ENCODE measurements at regions not wholly inside any gene's neighbourhood (a gene's known extent, or its start where the extent isn't known, plus 50 kb on each side); places are given as distances from the start of the nearest gene placed in this dataset.
A peak's percentile ranks its signal among the peaks of the same experiment; 100 is the strongest.
"Not testable (repeated sequence)": the region's sequence is repeated elsewhere in the genome, so short reads cannot be mapped to it uniquely, and the experiment has no call there.

DNA sequence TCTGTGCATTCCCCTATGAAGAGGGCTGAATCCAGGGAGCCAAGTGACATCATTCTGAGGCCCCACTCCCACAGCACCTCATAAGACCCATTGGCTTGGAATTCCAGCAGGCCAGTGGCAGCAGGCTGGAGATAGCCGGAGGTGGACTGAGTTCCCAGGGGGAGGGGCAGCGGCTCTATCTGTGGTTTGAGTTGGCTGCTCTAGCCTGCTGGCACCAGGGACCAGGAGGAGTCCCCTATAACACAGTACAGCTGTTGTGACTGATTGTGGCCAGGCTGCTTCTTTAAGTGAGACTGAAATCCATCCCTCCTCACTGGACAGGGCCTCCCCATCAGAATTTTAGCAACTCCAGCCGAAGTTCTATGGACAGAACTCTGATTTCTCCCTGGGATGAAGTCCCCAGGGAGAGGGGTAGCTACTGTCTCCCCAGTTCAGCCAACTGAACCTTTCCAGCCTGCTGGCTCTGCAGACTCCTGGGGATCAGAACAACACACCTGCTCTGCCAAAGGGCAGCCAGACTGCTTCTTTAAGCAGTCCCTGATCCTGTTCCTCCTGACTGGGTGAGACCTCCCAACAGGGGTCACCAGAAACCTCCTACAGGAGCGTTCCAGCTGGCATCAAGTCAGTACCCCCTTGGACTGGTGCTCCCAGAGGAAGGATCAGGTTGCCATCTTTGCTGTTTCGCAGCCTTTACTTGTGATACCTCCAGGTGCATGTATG is 4214.8 kb upstream of the OR11H1 start:
- H3K4me1 Mint-ChIP-seq; DNase-seq (ENCODE audit: low spot score in 2 of 2); ATAC-seq; H3K36me3 Mint-ChIP-seq; H3K4me3 Mint-ChIP-seq; H3K27ac Mint-ChIP-seq: not testable (repeated sequence)
- peaks cover 18% of the 10 kb centered on the region for H3K9me3 Mint-ChIP-seq

GRCh38 chr22:11318633-11319032 is 4209.4 kb upstream of the OR11H1 start:
- not testable (repeated sequence) for H3K36me3 Mint-ChIP-seq; DNase-seq (ENCODE audit: low spot score in 2 of 2); H3K27ac Mint-ChIP-seq; ATAC-seq; H3K4me1 Mint-ChIP-seq; H3K4me3 Mint-ChIP-seq
- H3K9me3 Mint-ChIP-seq: peaks cover 14% of the 10 kb centered on the region

DNA sequence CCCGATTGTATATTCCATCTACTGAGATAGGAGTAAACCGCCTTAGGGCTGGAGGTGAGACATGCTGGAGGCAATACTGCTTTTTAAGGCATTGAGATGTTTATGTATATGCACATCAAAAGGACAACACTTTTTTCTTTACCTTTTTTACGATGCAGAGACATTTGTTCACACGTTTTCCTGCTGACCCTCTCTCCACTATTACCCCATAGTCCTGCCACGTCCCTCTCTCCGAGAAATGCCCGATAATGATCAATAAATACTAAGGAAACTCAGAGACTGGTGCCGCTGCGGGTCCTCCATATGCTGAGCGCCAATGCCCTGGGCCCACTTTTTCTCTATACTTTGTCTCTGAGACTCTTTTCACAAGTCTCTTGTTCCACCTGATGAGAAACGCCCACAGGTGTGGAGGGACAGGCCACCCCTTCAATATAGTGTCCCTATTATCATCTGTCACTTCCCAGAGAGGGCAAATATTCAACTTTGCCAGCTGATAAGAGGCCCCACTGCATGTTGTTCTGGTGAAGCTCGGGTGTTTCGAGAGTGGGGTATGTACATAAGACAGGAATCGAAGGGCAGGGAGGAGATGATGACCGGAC is 4203.5 kb upstream of the OR11H1 start:
- H3K27ac Mint-ChIP-seq; H3K4me3 Mint-ChIP-seq; H3K36me3 Mint-ChIP-seq; DNase-seq (ENCODE audit: low spot score in 2 of 2); ATAC-seq; H3K4me1 Mint-ChIP-seq: not testable (repeated sequence)
- peaks cover 19% of the 10 kb centered on the region for H3K9me3 Mint-ChIP-seq

GRCh38 chr22:11325767-11326166 is 4202.2 kb upstream of the OR11H1 start:
- ATAC-seq: no peak
- no peaks in the 10 kb centered on the region for H3K36me3 Mint-ChIP-seq
- H3K4me1 Mint-ChIP-seq: no peaks in the 10 kb centered on the region
- peaks cover 19% of the 10 kb centered on the region for H3K9me3 Mint-ChIP-seq
- H3K4me3 Mint-ChIP-seq: no peak overlapping the region
- H3K27ac Mint-ChIP-seq: no peak overlapping the region
- no peak for DNase-seq (ENCODE audit: low spot score in 2 of 2)

- DNase-seq (ENCODE audit: low spot score in 2 of 2); H3K27ac Mint-ChIP-seq; ATAC-seq; H3K4me3 Mint-ChIP-seq; H3K4me1 Mint-ChIP-seq; H3K36me3 Mint-ChIP-seq: not testable (repeated sequence)
- H3K9me3 Mint-ChIP-seq: peaks cover 31% of the 10 kb centered on the region
Observed at GRCh38 chr22:11341387-11342068, 4186.5 kb upstream of the OR11H1 start.

GRCh38 chr22:11351181-11351580 is 4176.8 kb upstream of the OR11H1 start:
- ATAC-seq; H3K36me3 Mint-ChIP-seq; H3K4me1 Mint-ChIP-seq; H3K4me3 Mint-ChIP-seq; H3K27ac Mint-ChIP-seq; DNase-seq (ENCODE audit: low spot score in 2 of 2): not testable (repeated sequence)
- peaks cover 16% of the 10 kb centered on the region for H3K9me3 Mint-ChIP-seq

DNA sequence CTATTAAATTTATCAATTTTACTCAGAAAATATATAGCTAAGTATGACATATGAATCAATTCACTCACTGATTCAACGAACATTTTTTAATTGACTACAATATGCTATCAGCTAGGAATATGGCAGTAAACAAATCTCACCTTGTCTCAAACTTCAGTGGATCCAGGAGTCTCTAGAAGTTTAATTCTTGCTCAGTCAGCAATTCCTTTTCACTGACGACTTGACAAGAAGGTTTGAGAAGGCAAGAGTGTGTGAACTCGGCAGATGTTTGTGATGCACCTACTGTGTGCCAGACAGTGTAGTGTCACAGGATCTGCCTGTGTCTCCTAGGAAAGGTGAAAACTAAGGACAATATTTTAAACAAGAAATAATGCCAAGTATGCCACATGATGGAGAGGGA is 4175.7 kb upstream of the OR11H1 start:
- H3K4me1 Mint-ChIP-seq; DNase-seq (ENCODE audit: low spot score in 2 of 2); H3K27ac Mint-ChIP-seq; ATAC-seq; H3K4me3 Mint-ChIP-seq; H3K36me3 Mint-ChIP-seq: not testable (repeated sequence)
- peaks cover 21% of the 10 kb centered on the region for H3K9me3 Mint-ChIP-seq

- H3K4me3 Mint-ChIP-seq: no peak overlapping the region
- DNase-seq (ENCODE audit: low spot score in 2 of 2) (no peak), ATAC-seq (no peak)
- H3K9me3 Mint-ChIP-seq: peaks cover 28% of the 10 kb centered on the region
- no peaks in the 10 kb centered on the region for H3K4me1 Mint-ChIP-seq
- no peaks in the 10 kb centered on the region for H3K36me3 Mint-ChIP-seq
- no peak overlapping the region for H3K27ac Mint-ChIP-seq
Observed at GRCh38 chr22:11360632-11361031, 4167.4 kb upstream of the OR11H1 start.

GRCh38 chr22:11361496-11361895 is 4166.5 kb upstream of the OR11H1 start:
- not testable (repeated sequence) for H3K36me3 Mint-ChIP-seq; H3K4me3 Mint-ChIP-seq; H3K27ac Mint-ChIP-seq; ATAC-seq; H3K4me1 Mint-ChIP-seq; DNase-seq (ENCODE audit: low spot score in 2 of 2)
- H3K9me3 Mint-ChIP-seq: peaks cover 27% of the 10 kb centered on the region

GRCh38 chr22:11369612-11370307 is 4158.2 kb upstream of the OR11H1 start:
- not testable (repeated sequence) for H3K4me3 Mint-ChIP-seq, H3K4me1 Mint-ChIP-seq

DNA sequence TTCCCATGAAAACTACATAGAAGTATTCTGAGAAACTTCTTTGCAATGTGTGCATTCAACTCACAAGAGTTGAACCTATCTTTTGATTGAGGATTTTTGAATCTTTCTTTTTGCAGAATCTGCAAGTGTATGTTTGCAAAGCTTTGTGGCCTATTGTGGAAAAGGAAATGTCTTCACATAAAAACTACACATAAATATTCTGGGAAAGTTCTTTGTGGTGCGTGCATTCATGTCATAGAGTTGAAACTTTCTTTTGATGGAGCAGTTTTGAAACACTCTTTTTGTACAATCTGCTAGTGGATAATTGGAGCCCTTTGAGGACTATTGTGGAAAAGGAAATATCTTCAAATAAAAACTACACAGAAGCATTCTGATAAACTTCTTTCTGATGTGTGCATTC is 4157.7 kb upstream of the OR11H1 start:
- not testable (repeated sequence) for ATAC-seq; H3K4me3 Mint-ChIP-seq; H3K9me3 Mint-ChIP-seq; DNase-seq (ENCODE audit: low spot score in 2 of 2); H3K27ac Mint-ChIP-seq; H3K36me3 Mint-ChIP-seq; H3K4me1 Mint-ChIP-seq

More at GRCh38 chr22:11369612-11370307, 4158.2 kb upstream of the OR11H1 start:
- not testable (repeated sequence) for H3K9me3 Mint-ChIP-seq, ATAC-seq, H3K36me3 Mint-ChIP-seq, H3K27ac Mint-ChIP-seq
- DNase-seq (ENCODE audit: low spot score in 2 of 2): peak in 1 of 2 donors; percentile 55

Data from stimulated activated effector memory CD8-positive, alpha-beta T cell treated with anti-CD3 and anti-CD28 coated beads, Interleukin-12 subunit alpha, Interleukin-12 subunit beta, amount 100 ng/mL, for 72 hours (primary cell).